HG02870 (cell line): ENCODE measurements at regions not wholly inside any gene's neighbourhood (a gene's known extent, or its start where the extent isn't known, plus 50 kb on each side); places are given as distances from the start of the nearest gene placed in this dataset.

Source experiments
- ATAC-seq: cut with Tn5 transposase; IDR thresholded peaks from one replicate; pipeline ENCODE4 v1.9.1; 2021; ENCODE audit warnings: mild to moderate bottlenecking, moderate library complexity; ENCODE audit not compliant: unreplicated experiment

GRCh38 chr1:34693081-34693480 lies 61.8 kb upstream of the GJB5 start:
- ATAC-seq: no peak

GRCh38 chr1:34694383-34694782 lies 60.5 kb upstream of the GJB5 start:
- ATAC-seq: no peak

DNA sequence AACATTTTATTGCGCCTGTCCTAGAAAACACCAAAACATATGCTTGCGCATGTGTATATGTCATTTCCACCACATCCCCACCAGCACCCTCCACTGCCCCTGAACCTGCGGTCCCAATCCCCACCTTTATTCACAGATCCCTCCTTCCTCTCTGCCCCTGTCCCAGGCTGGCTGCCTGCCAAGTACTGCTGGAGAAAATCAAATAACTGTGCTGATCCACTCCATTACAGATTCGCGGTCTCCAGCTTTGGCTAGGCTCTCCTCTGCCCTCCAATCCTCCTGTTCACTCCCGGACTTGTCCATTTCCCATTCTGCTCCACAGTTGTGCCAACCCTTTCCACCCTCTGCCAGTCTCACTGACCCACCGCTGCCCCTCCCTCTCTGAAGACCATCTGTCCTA lies 59.3 kb upstream of the GJB5 start:
- ATAC-seq: no peak

GRCh38 chr1:34696230-34696629 lies 58.6 kb upstream of the GJB5 start:
- no peak for ATAC-seq

DNA sequence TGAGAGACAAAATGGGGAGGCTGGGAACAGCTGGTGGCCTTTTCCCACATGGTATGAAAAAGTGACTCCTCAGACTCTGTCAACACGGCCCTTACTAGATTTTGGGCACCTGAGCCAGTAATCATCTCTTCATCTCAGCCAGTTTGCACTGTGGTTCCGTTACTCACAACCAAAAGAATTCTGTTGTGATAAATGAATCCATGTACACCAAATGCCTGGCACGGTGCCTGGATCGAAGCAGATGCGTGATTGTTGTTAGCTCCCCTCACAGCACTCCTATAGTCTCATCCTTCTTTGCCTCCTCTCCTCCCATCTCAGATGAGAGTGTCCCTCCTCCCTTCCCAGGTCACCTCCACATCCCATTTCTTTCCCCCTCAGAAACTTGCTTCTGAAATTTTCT lies 57.9 kb upstream of the GJB5 start:
- ATAC-seq: no peak

DNA sequence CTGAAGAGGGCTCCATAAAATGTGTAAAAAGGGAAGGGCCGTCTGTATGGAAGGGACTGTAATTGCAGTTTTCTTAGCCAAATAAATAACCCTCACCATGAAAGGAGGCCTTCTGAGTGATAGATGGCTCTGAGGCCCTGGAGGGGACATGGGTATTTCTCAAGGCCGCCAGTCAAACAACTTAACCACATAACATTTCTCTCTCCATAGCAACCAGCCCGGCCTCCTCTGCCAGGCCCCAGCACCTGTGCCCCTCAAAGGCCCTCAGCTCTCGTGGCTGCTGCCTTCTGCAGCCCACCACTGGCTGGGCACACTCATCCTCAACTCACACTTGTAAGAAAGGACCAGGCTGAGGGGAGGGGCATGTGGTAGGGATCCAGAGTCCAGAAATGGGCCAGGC lies 57.0 kb upstream of the GJB5 start:
- no peak for ATAC-seq

DNA sequence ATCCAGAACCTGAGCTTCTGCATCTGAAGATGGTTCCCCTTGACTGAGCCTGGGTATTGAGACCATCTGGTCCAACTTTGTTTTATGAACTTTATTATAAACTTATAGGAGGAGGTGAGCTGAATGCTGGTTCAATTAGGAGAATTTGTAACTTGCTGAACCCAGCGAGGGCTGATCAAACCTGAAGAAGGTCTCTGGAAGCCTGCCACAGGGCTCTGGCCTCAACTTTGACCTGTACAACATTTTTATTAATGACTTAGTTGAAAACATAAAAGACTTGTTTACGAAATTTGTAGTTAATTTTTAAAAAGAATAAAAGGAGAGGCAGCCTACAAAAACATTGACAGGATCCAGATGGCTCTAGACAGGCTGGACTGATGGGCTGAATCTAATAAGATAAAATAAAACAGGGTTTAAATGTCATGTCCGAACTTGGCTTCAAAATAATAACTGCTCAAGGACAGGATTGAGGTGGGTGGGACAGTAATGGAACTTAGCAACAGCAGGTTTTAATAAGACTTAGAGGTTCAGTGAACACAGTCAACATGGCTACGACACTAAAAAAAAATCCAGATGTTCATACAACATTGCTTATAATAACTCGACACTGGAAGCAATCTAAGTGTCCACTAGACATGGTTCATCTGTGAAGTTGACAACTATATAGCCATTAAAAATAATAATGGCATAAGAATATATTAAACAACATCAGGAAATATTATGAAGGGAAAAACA lies 53.4 kb upstream of the GJB5 start:
- ATAC-seq: no peak
